HepG2 (cell line): ENCODE measurements at regions not wholly inside any gene's neighbourhood (a gene's known extent, or its start where the extent isn't known, plus 50 kb on each side); places are given as distances from the start of the nearest gene placed in this dataset.

Experiments
- ATAC-seq: fragments of 200-7000 bp; cut with Tn5 transposase; 3 replicates; pipeline ENCODE4 v1.9.1; 2020; ENCODE audit warnings: mild to moderate bottlenecking, moderate library complexity
- BruUV-seq: library from RNA; stranded (reverse); fragments of 400-500 nt; replicated peaks from 2 replicates; lab custom pipeline; 2021; lab: Mats Ljungman, UMichigan
- CTCF ChIA-PET: fragments of 300-600 bp; formaldehyde crosslinking; extraction: SDS; loops from one replicate; lab custom pipeline; 2021; ENCODE audit warnings: low total read pairs, inconsistent platforms, low intra/inter-chr PET ratio; lab: Yijun Ruan, JAX
- POLR2A ChIA-PET: fragments of 350-600 bp; sonication (Branson Sonifier 250); formaldehyde crosslinking; loops from one replicate; lab custom pipeline; 2020; ENCODE audit warnings: antibody characterized with exemption, inconsistent platforms; lab: Yijun Ruan, JAX
- DNase-seq: peaks from one replicate; pipeline ENCODE4 v3.0.0-alpha.2; 2015; ENCODE audit warnings: low spot score
- FAIRE-seq: peaks from 3 replicates; lab custom pipeline; 2011; peaks lifted over from hg19 to GRCh38; lab: Jason Lieb, UNC
- H2AFZ ChIP-seq: one replicate; pipeline ENCODE4 v1.6.1; 2011; ENCODE audit warnings: low read length, inconsistent platforms
- H3K27ac ChIP-seq: fragments of 300-600 bp; 3 replicates; pipeline ENCODE4 v1.8.0; 2011; ENCODE audit warnings: mixed run types, mild to moderate bottlenecking, mixed read lengths, low read length, inconsistent platforms; ENCODE audit not compliant: insufficient read depth; ENCODE audit errors: extremely low read length
- H3K27me3 ChIP-seq, 2 experiments: fragments of 200-600 bp in 1 of 2; 2 replicates in 1 of 2; 3 replicates in 1 of 2; pipeline versions ENCODE4 v1.6.0 to v1.8.0; 2011; ENCODE audit warnings: low read length in 2 of 2, mild to moderate bottlenecking in 2 of 2, moderate library complexity in 2 of 2, inconsistent platforms in 1 of 2; ENCODE audit not compliant: insufficient read depth in 2 of 2, control insufficient read depth in 1 of 2
- H3K36me3 ChIP-seq, 2 experiments: fragments of 200-600 bp in 1 of 2; replicated peaks in 1 of 2; 2 replicates in 1 of 2; 3 replicates in 1 of 2; pipeline versions ENCODE4 v1.5.1 to v1.8.0; 2011; ENCODE audit warnings: low read length in 2 of 2, inconsistent platforms in 1 of 2; ENCODE audit not compliant: insufficient read depth in 2 of 2, control insufficient read depth in 1 of 2
- H3K4me1 ChIP-seq: 2 replicates; pipeline ENCODE4 v1.5.1; 2012; ENCODE audit warnings: low read length, inconsistent platforms; ENCODE audit not compliant: insufficient read depth
- H3K4me2 ChIP-seq: 2 replicates; pipeline ENCODE4 v1.6.0; 2011; ENCODE audit warnings: low read depth, low read length, inconsistent platforms
- H3K4me3 ChIP-seq, 3 experiments: fragments of 200-600 bp in 1 of 3; sonication (generic), shearing (Covaris generic) in 1 of 3; replicated peaks in 1 of 3; 2 replicates each; pipeline ENCODE4 v1.5.1; 2011 to 2016; ENCODE audit warnings: low read length in 3 of 3, inconsistent platforms in 2 of 3, low read depth in 2 of 3, mild to moderate bottlenecking in 2 of 3, control low read depth in 1 of 3, mixed read lengths in 1 of 3; ENCODE audit not compliant: insufficient read depth in 1 of 3
- H3K79me2 ChIP-seq: one replicate; pipeline ENCODE4 v1.6.1; 2011; ENCODE audit warnings: low read length, inconsistent platforms; ENCODE audit not compliant: insufficient read depth
- H3K9ac ChIP-seq: 2 replicates; pipeline ENCODE4 v1.6.0; 2011; ENCODE audit warnings: mild to moderate bottlenecking, low read depth, low read length, inconsistent platforms; ENCODE audit not compliant: insufficient read depth
- H3K9me3 ChIP-seq: 2 replicates; pipeline ENCODE4 v1.5.1; 2012; ENCODE audit warnings: mild to moderate bottlenecking, low read length
- H4K20me1 ChIP-seq: 2 replicates; pipeline ENCODE4 v1.6.0; 2011; ENCODE audit warnings: inconsistent platforms, mild to moderate bottlenecking, low read length, moderate library complexity; ENCODE audit not compliant: insufficient read depth
- CREM ChIP-seq, 2 experiments: sonication (generic) in 1 of 2; formaldehyde crosslinking in 1 of 2; IDR thresholded peaks; 2 replicates each; pipeline versions ENCODE4 v1.4.0 to v1.6.1; 2016 to 2020; ENCODE audit warnings: antibody characterized with exemption in 1 of 2, mild to moderate bottlenecking in 1 of 2, missing genetic modification reagents in 1 of 2
- IRX3 ChIP-seq: sonication (generic); formaldehyde crosslinking; IDR thresholded peaks from 2 replicates; pipeline ENCODE4 v1.8.1; 2023; ENCODE audit warnings: mild to moderate bottlenecking, low read depth, missing genetic modification reagents, borderline replicate concordance
- KDM4B ChIP-seq: sonication (generic); formaldehyde crosslinking; IDR thresholded peaks from 2 replicates; pipeline ENCODE4 v1.4.0; 2020; ENCODE audit warnings: missing genetic modification reagents
- KMT2B ChIP-seq: IDR thresholded peaks from 2 replicates; pipeline ENCODE4 v1.6.1; 2016; ENCODE audit warnings: missing genetic modification reagents, missing compliant biosample characterization
- SP1 ChIP-seq, 2 experiments: fragments of 450-650 bp in 1 of 2; sonication (generic) in 1 of 2; formaldehyde crosslinking in 1 of 2; IDR thresholded peaks; 2 replicates each; pipeline versions ENCODE4 v1.4.0 to v1.6.1; 2016 to 2020; ENCODE audit warnings: missing genetic modification reagents in 1 of 2
- ZFP1 ChIP-seq: IDR thresholded peaks from 2 replicates; pipeline ENCODE4 v1.6.1; 2016
- ZNF160 ChIP-seq: sonication (generic); formaldehyde crosslinking; IDR thresholded peaks from 2 replicates; pipeline ENCODE4 v1.8.0; 2022; ENCODE audit warnings: mild to moderate bottlenecking, inconsistent platforms, missing genetic modification reagents
- ZNF335 ChIP-seq: sonication (generic); formaldehyde crosslinking; IDR thresholded peaks from 2 replicates; pipeline ENCODE4 v1.4.0; 2020; ENCODE audit warnings: missing genetic modification reagents
- ZNF674 ChIP-seq: sonication (generic); formaldehyde crosslinking; IDR thresholded peaks from 2 replicates; pipeline ENCODE4 v1.5.0; 2020; ENCODE audit warnings: low read depth, mild to moderate bottlenecking, missing genetic modification reagents
- ZNF777 ChIP-seq: sonication (generic); formaldehyde crosslinking; IDR thresholded peaks from 2 replicates; pipeline ENCODE4 v1.4.0; 2020; ENCODE audit warnings: missing genetic modification reagents
- ZNF850 ChIP-seq: sonication (generic); formaldehyde crosslinking; conservative IDR thresholded peaks from 2 replicates; pipeline ENCODE4 v1.9.0; 2021; ENCODE audit warnings: mild to moderate bottlenecking, missing genetic modification reagents
- WGBS: methylation state at CpG from one replicate; pipeline ENCODE4 v1.1.6; 2017; ENCODE audit warnings: low lambda C conversion rate; 5-methylcytosine and 5-hydroxymethylcytosine counted together
- in situ Hi-C: cut with HindIII; loops from 2 replicates; pipeline ENCODE4 v1.10.0; 2017; ENCODE audit warnings: low pct_unique_long_range_greater_than_20kb; ENCODE audit not compliant: extremely low pct_ligation_motif_present
- intact Hi-C: fragments of 100-400 bp; cut with micrococcal nuclease; formaldehyde crosslinking; loops from one replicate; pipeline ENCODE4 v1.10.0; 2022; ENCODE audit not compliant: unreplicated experiment
- TF ChIP-seq, protein P1 (sequence below): sonication (generic); formaldehyde crosslinking; IDR thresholded peaks from 2 replicates; pipeline ENCODE4 v1.5.0; 2020; ENCODE audit warnings: missing genetic modification reagents, mild to moderate bottlenecking, borderline replicate concordance

DNA sequence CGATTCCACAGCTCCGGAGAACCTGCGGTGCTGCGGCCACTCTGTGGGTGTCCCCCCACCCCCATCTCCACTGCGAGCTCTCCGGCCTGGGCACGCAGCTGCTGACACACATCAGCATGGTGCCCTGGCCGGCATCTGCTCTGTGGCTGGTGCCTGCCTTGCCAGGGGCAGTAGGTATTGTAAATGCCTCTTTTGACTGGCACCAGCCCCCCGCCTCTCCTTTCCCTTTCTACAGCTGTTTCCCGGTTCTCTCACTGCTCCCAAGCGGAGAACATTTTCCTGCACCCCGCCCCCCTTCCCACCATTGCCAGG is 357.1 kb upstream of the ZNF32 start:
- ChIA-PET POLR2A (no interaction called here), CTCF (no interaction called here)
- Histone ChIP-seq H4K20me1 (no peaks in the 10 kb centered on the region), H3K36me3 (no peaks in the 10 kb centered on the region), H3K27ac (no peak overlapping the region), H3K4me3 (no peak overlapping the region), H3K4me1 (no peaks in the 10 kb centered on the region), H3K9ac (no peak overlapping the region), H3K27me3 (peaks cover 1 to 30% of the 10 kb centered on the region in 2 experiments; a peak in 2 of 5 replicates), H2AFZ (no peak overlapping the region), H3K79me2 (no peaks in the 10 kb centered on the region), H3K4me2 (no peak overlapping the region), H3K9me3 (no peaks in the 10 kb centered on the region)
- intact Hi-C loops (no loop called here), in situ Hi-C loops (no loop called here)
- 62% methylated on average over 12 of the region's 12 CpGs for WGBS
- FAIRE-seq (no peak), DNase-seq (no peak), ATAC-seq (no peak)
- no peak for TF ChIP-seq KMT2B (CRISPR knock-in tag)
- TF ChIP-seq ZNF674 (CRISPR knock-in tag): no peak
- TF ChIP-seq ZFP1 (CRISPR knock-in tag): no peak
- TF ChIP-seq ZNF160: no peak
- no peak for TF ChIP-seq IRX3 (CRISPR knock-in tag)
- TF ChIP-seq KDM4B (CRISPR knock-in tag): no peak
- no peak for TF ChIP-seq CREM (IDR thresholded peaks at IDR 0.05)
- TF ChIP-seq CREM (CRISPR knock-in tag; IDR thresholded peaks at IDR 0.05): no peak
- TF ChIP-seq SP1 (IDR thresholded peaks at IDR 0.05): no peak
- TF ChIP-seq SP1 (CRISPR knock-in tag; IDR thresholded peaks at IDR 0.05): no peak
- no peak for TF ChIP-seq ZNF850 (CRISPR knock-in tag)
- no TSS peak for BruUV-seq

DNA sequence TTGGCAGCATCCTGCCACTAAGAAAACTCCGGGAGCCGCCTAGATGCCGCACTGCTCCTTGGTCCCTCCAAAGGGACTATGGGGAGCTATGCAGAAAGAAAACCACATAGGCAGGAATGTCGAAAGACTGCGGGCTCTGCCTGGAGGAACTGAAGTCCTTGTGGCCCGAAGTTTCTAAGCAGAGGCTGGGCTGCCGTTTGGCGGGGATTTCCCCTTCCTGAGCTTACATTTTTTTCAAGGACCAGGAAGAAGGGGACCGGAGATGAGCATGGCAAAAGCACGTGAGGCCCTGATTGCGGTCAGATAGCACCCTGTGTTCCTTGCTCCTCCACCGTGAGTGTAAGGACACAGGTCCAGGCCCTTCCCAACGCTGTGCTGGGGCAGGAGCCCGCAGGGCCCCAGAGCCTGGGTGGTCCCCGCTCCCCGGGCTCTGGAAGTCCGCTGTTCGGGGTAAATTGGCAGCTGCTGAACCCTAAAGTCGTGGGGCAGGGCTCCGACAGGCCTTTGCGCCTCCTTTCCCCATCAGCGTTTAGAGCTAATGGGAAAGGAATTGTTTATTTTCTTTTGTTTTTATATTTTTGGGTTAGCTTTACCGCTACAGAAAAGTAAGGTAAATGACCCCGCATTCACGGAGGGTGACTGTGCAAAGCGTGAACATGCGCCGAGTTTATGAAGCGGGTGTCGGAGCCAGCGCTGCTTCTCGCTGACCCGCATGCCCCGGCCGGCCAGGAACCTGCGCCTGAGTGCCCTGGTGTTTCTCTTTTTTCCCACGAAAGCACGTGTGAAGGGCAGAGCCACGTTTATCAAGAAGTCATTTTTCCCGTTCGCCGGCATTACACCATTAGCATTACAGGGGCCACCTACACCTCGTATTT is 356.5 kb upstream of the ZNF32 start:
- TF ChIP-seq, protein P1, sequence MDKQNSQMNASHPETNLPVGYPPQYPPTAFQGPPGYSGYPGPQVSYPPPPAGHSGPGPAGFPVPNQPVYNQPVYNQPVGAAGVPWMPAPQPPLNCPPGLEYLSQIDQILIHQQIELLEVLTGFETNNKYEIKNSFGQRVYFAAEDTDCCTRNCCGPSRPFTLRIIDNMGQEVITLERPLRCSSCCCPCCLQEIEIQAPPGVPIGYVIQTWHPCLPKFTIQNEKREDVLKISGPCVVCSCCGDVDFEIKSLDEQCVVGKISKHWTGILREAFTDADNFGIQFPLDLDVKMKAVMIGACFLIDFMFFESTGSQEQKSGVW (CRISPR knock-in tag): no peak
- TF ChIP-seq ZNF335 (CRISPR knock-in tag) (no peak), ZNF777 (no peak)
- TF ChIP-seq, all 625 proteins: peak for 0
- intact Hi-C loops (no loop called here), in situ Hi-C loops (no loop called here)
- BruUV-seq: no TSS peak
- Histone ChIP-seq H4K20me1 (no peaks in the 10 kb centered on the region), H2AFZ (no peak overlapping the region), H3K9ac (no peak overlapping the region), H3K4me2 (no peak overlapping the region), H3K27ac (no peak overlapping the region), H3K79me2 (no peaks in the 10 kb centered on the region), H3K27me3 (peaks cover 1 to 30% of the 10 kb centered on the region in 2 experiments; a peak in 2 of 5 replicates), H3K36me3 (no peaks in the 10 kb centered on the region), H3K4me3 (no peak overlapping the region), H3K4me1 (no peaks in the 10 kb centered on the region), H3K9me3 (no peaks in the 10 kb centered on the region)
- FAIRE-seq (no peak), ATAC-seq (no peak), DNase-seq (no peak)
- POLR2A ChIA-PET: no interaction called here
- CTCF ChIA-PET: no interaction called here
- WGBS: 68% methylated on average over 36 of the region's 43 CpGs
